GM12878 (cell line): ENCODE measurements at regions not wholly inside any gene's neighbourhood (a gene's known extent, or its start where the extent isn't known, plus 50 kb on each side); places are given as distances from the start of the nearest gene placed in this dataset.

Source experiments
- ATAC-seq: fragments of 200-7000 bp; cut with Tn5 transposase; 3 replicates; pipeline ENCODE4 v1.9.1; 2020; ENCODE audit warnings: mild to moderate bottlenecking, moderate library complexity
- BruUV-seq: library from RNA; stranded (reverse); fragments of 400-500 nt; replicated peaks from 2 replicates; lab custom pipeline; 2021; lab: Mats Ljungman, UMichigan
- CTCF ChIA-PET: fragments of 300-600 bp; sonication (Branson Sonifier 250); formaldehyde crosslinking; extraction: SDS; loops from one replicate; lab custom pipeline; 2021; ENCODE audit warnings: inconsistent platforms; lab: Yijun Ruan, JAX
- POLR2A ChIA-PET: fragments of 350-600 bp; formaldehyde crosslinking; extraction: SDS; loops from one replicate; lab custom pipeline; 2021; ENCODE audit warnings: inconsistent platforms; lab: Charles Lee
- RAD21 ChIA-PET: fragments of 300-600 bp; sonication (Branson Sonifier 250); formaldehyde crosslinking; loops from one replicate; lab custom pipeline; 2023; ENCODE audit warnings: antibody characterized with exemption; ENCODE audit not compliant: unreplicated experiment; lab: Charles Lee
- SMC1A ChIA-PET: fragments of 300-600 bp; sonication (Branson Sonifier 250); formaldehyde crosslinking; loops from one replicate; lab custom pipeline; 2023; ENCODE audit not compliant: unreplicated experiment, uncharacterized antibody; lab: Charles Lee
- DNase-seq: peaks from one replicate; pipeline ENCODE4 v3.0.0-alpha.2; 2011; ENCODE audit warnings: low read depth, low spot score
- FAIRE-seq: peaks from 3 replicates; lab custom pipeline; 2011; peaks lifted over from hg19 to GRCh38; lab: Jason Lieb, UNC
- H2AFZ ChIP-seq: 2 replicates; pipeline ENCODE4 v1.6.0; 2011; ENCODE audit warnings: low read depth, low read length, control low read depth; ENCODE audit not compliant: control insufficient read depth
- H3K27ac ChIP-seq: 2 replicates; pipeline ENCODE4 v1.5.1; 2011; ENCODE audit warnings: control low read depth; ENCODE audit not compliant: control insufficient read depth, insufficient read depth
- H3K27me3 ChIP-seq, 2 experiments: replicated peaks in 1 of 2; 2 replicates each; pipeline versions ENCODE4 v1.6.0 to v1.6.1; 2011; ENCODE audit warnings: low read length in 1 of 2; ENCODE audit not compliant: control insufficient read depth in 2 of 2, insufficient read depth in 2 of 2
- H3K36me3 ChIP-seq, 2 experiments: 2 replicates each; pipeline ENCODE4 v1.5.1; 2011; ENCODE audit warnings: low read length in 1 of 2; ENCODE audit not compliant: control insufficient read depth in 2 of 2, insufficient read depth in 2 of 2
- H3K4me1 ChIP-seq: 2 replicates; pipeline ENCODE4 v1.6.1; 2011; ENCODE audit warnings: mild to moderate bottlenecking, low read length, moderate library complexity, mixed read lengths; ENCODE audit not compliant: control insufficient read depth, insufficient read depth
- H3K4me2 ChIP-seq: 2 replicates; pipeline ENCODE4 v1.6.0; 2011; ENCODE audit warnings: control low read depth; ENCODE audit not compliant: control insufficient read depth, insufficient read depth
- H3K4me3 ChIP-seq: fragments of 200-600 bp; sonication (generic); 2 replicates; pipeline ENCODE4 v1.5.1; 2016
- H3K79me2 ChIP-seq: 2 replicates; pipeline ENCODE4 v1.6.0; 2011; ENCODE audit warnings: low read length; ENCODE audit not compliant: control insufficient read depth, insufficient read depth
- H3K9ac ChIP-seq: 2 replicates; pipeline ENCODE4 v1.8.0; 2011; ENCODE audit warnings: low read length, control low read depth, mixed read lengths; ENCODE audit not compliant: control insufficient read depth, insufficient read depth
- H3K9me3 ChIP-seq: replicated peaks from 3 replicates; pipeline ENCODE4 v1.5.1; 2011; ENCODE audit warnings: mild to moderate bottlenecking, low read length; ENCODE audit not compliant: control insufficient read depth, insufficient read depth
- H4K20me1 ChIP-seq: 2 replicates; pipeline ENCODE4 v1.6.0; 2011; ENCODE audit not compliant: control insufficient read depth, insufficient read depth
- BMI1 ChIP-seq: fragments of 450-650 bp; IDR thresholded peaks from 2 replicates; pipeline ENCODE4 v1.6.1; 2016; ENCODE audit warnings: mild to moderate bottlenecking, moderate library complexity, borderline replicate concordance
- ESRRA ChIP-seq: IDR thresholded peaks from 2 replicates; pipeline ENCODE4 v1.6.1; 2012; ENCODE audit warnings: mild to moderate bottlenecking, low read length, improper control_type of control experiment
- EZH2 ChIP-seq: IDR thresholded peaks from 2 replicates; pipeline ENCODE4 v1.6.1; 2012; ENCODE audit warnings: low read depth, mild to moderate bottlenecking, control low read depth, inconsistent platforms, low read length, borderline replicate concordance; ENCODE audit not compliant: control insufficient read depth
- IKZF2 ChIP-seq, 2 experiments: fragments of 450-650 bp; IDR thresholded peaks; 2 replicates each; pipeline ENCODE4 v1.6.1; 2017; ENCODE audit warnings: mild to moderate bottlenecking in 2 of 2, moderate library complexity in 2 of 2
- LARP7 ChIP-seq: fragments of 450-650 bp; IDR thresholded peaks from 2 replicates; pipeline ENCODE4 v1.6.1; 2017; ENCODE audit warnings: mild to moderate bottlenecking
- MEF2B ChIP-seq: fragments of 450-650 bp; IDR thresholded peaks from 2 replicates; pipeline ENCODE4 v1.6.1; 2018; ENCODE audit warnings: mild to moderate bottlenecking, moderate library complexity; ENCODE audit not compliant: partially characterized antibody, poor library complexity, severe bottlenecking
- NBN ChIP-seq: fragments of 450-650 bp; IDR thresholded peaks from 2 replicates; pipeline ENCODE4 v1.6.1; 2016
- NFIC ChIP-seq: IDR thresholded peaks from 2 replicates; pipeline ENCODE4 v1.6.1; 2012; ENCODE audit warnings: low read depth, mild to moderate bottlenecking, inconsistent platforms, low read length, moderate library complexity
- PAX8 ChIP-seq: fragments of 450-650 bp; IDR thresholded peaks from 2 replicates; pipeline ENCODE4 v1.6.1; 2017; ENCODE audit warnings: mild to moderate bottlenecking, moderate library complexity
- RBBP5 ChIP-seq: fragments of 200-600 bp; sonication (generic); conservative IDR thresholded peaks from 2 replicates; pipeline ENCODE4 v1.6.1; 2016
- SMC3 ChIP-seq: IDR thresholded peaks from 2 replicates; pipeline ENCODE4 v1.6.1; 2011; ENCODE audit warnings: low read length, improper control_type of control experiment, borderline replicate concordance
- STAT1 ChIP-seq: fragments of 450-650 bp; conservative IDR thresholded peaks from 2 replicates; pipeline ENCODE4 v1.6.1; 2014; ENCODE audit warnings: antibody characterized with exemption, mild to moderate bottlenecking
- SUPT20H ChIP-seq: IDR thresholded peaks from 2 replicates; pipeline ENCODE4 v1.6.1; 2011; ENCODE audit warnings: low read depth, mild to moderate bottlenecking, low read length, moderate library complexity, borderline replicate concordance; ENCODE audit not compliant: control insufficient read depth
- TARDBP ChIP-seq: IDR thresholded peaks from 2 replicates; pipeline ENCODE4 v1.6.1; 2016; ENCODE audit warnings: borderline replicate concordance
- YY1 ChIP-seq: IDR thresholded peaks from 2 replicates; pipeline ENCODE4 v1.6.1; 2011; ENCODE audit warnings: low read depth, mild to moderate bottlenecking, low read length
- WGBS: methylation state at CpG from one replicate; pipeline ENCODE4 v1.1.6; 2016; ENCODE audit warnings: low lambda C conversion rate; ENCODE audit not compliant: insufficient replicate concordance, insufficient coverage; ENCODE audit errors: missing lambda C conversion rate; 5-methylcytosine and 5-hydroxymethylcytosine counted together
- in situ Hi-C: fragments of 300-500 bp; cut with MboI; formaldehyde crosslinking; loops from 9 replicates; pipeline ENCODE4 v1.14.3; 2018; ENCODE audit warnings: mixed read lengths
- intact Hi-C: fragments of 100-400 bp; cut with micrococcal nuclease; formaldehyde crosslinking; loops from one replicate; pipeline ENCODE4 v1.14.2; 2022; ENCODE audit not compliant: unreplicated experiment
- TF ChIP-seq, protein P1 (sequence below): IDR thresholded peaks from 2 replicates; pipeline ENCODE4 v1.6.1; 2012; ENCODE audit warnings: low read depth, low read length, improper control_type of control experiment

DNA sequence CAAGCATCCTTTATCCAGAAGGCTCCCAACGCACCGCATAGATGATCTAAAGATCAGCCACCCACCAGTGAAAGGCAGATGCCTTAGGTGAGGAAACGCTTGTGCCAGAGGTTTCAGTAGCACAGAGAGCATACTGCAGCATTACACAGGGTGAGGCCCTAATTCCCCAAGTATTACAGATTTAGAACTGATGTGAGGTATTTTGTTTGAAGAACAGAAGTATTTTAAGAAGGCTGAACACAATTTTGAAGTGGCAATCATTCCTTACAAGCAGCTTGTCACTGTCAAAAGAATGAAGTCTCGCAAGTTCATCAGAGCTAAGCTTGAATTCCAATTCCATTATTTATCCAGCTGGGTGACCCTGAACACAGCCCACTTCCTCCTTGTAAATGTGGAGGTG, 70.0 kb upstream of the FAT3 start (continued):
- TF ChIP-seq BMI1 (no peak), PAX8 (no peak), SUPT20H (no peak), STAT1 (no peak), ESRRA (no peak), NFIC (no peak), LARP7 (no peak), EZH2 (no peak), RBBP5 (no peak), NBN (no peak), YY1 (no peak), IKZF2 (IDR thresholded peaks at IDR 0.05) (no peak), TARDBP (no peak)

- Histone ChIP-seq H3K79me2 (no peaks in the 10 kb centered on the region), H3K27me3 (no peaks in the 10 kb centered on the region), H4K20me1 (no peaks in the 10 kb centered on the region), H2AFZ (no peak overlapping the region), H3K4me3 (no peak overlapping the region), H3K36me3 (no peaks in the 10 kb centered on the region), H3K4me1 (no peaks in the 10 kb centered on the region), H3K4me2 (no peak overlapping the region), H3K9ac (no peak overlapping the region), H3K9me3 (no peaks in the 10 kb centered on the region), H3K27ac (no peak overlapping the region)
- WGBS, result 2% methylated on average over 2 of the region's 2 CpGs
- no TSS peak for BruUV-seq
- SMC1A ChIA-PET, result no interaction called here
- intact Hi-C loops (no loop called here), in situ Hi-C loops (no loop called here)
- DNase-seq (no peak), ATAC-seq (no peak), FAIRE-seq (no peak)
- POLR2A ChIA-PET, result no interaction called here
- CTCF ChIA-PET, result interaction anchor here (0.8 kb wide), 1 partner anchor 14 kb away, joined by 4 read pairs; no protein-coding TSS in a partner anchor
- no peak for TF ChIP-seq MEF2B
- TF ChIP-seq NBN, result no peak
- TF ChIP-seq, protein P1, sequence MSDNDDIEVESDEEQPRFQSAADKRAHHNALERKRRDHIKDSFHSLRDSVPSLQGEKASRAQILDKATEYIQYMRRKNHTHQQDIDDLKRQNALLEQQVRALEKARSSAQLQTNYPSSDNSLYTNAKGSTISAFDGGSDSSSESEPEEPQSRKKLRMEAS, result no peak
- no peak for TF ChIP-seq SMC3
- RAD21 ChIA-PET, result interaction anchor here (0.7 kb wide), 1 partner anchor 286 kb away, joined by 4 read pairs; no protein-coding TSS in a partner anchor
Measured at GRCh38 chr11:92154110-92154509, 70.5 kb upstream of the FAT3 start.
